Liver (tissue), 8 donors: ENCODE measurements at regions not wholly inside any gene's neighbourhood (a gene's known extent, or its start where the extent isn't known, plus 50 kb on each side); places are given as distances from the start of the nearest gene placed in this dataset.
"Not testable (repeated sequence)": the region's sequence is repeated elsewhere in the genome, so short reads cannot be mapped to it uniquely, and the experiment has no call there.

Experiments
- DNase-seq: peaks from one replicate; pipeline ENCODE4 v3.0.0-alpha.2; 2017; ENCODE audit warnings: low spot score
- H3K27ac ChIP-seq, 2 donors: one replicate each; pipeline ENCODE4 v1.7.0; 2013; ENCODE audit warnings: inconsistent platforms in 2 of 2, low read length in 2 of 2, control low read depth in 1 of 2, low read depth in 1 of 2, mild to moderate bottlenecking in 1 of 2
- H3K27me3 ChIP-seq, 4 donors: one replicate each; pipeline versions ENCODE4 v1.6.1 to v1.7.0; 2013; ENCODE audit warnings: low read length in 3 of 4, inconsistent platforms in 1 of 4, mild to moderate bottlenecking in 1 of 4, moderate library complexity in 1 of 4; ENCODE audit not compliant: control insufficient read depth in 4 of 4, insufficient read depth in 4 of 4
- H3K36me3 ChIP-seq, 4 donors: one replicate each; pipeline versions ENCODE4 v1.6.1 to v1.7.0; 2013; ENCODE audit warnings: low read length in 3 of 4, mild to moderate bottlenecking in 3 of 4, low read depth in 1 of 4, moderate library complexity in 1 of 4; ENCODE audit not compliant: control insufficient read depth in 4 of 4, insufficient read depth in 3 of 4
- H3K4me1 ChIP-seq, 4 donors: one replicate each; pipeline versions ENCODE4 v1.6.1 to v1.7.0; 2013; ENCODE audit warnings: low read length in 3 of 4, mild to moderate bottlenecking in 3 of 4, moderate library complexity in 1 of 4; ENCODE audit not compliant: control insufficient read depth in 4 of 4, insufficient read depth in 4 of 4
- H3K4me3 ChIP-seq, 3 donors: one replicate each; pipeline versions ENCODE4 v1.6.1 to v1.7.0; 2013; ENCODE audit warnings: low read length in 3 of 3, control low read depth in 1 of 3, low read depth in 1 of 3, mild to moderate bottlenecking in 1 of 3
- H3K9ac ChIP-seq, 2 donors: one replicate each; pipeline ENCODE4 v1.7.0; 2013; ENCODE audit warnings: low read length in 2 of 2, mild to moderate bottlenecking in 2 of 2, moderate library complexity in 2 of 2, control low read depth in 1 of 2, low read depth in 1 of 2
- H3K9me3 ChIP-seq, 4 donors: one replicate each; pipeline versions ENCODE4 v1.6.1 to v1.7.0; 2013; ENCODE audit warnings: low read length in 3 of 4; ENCODE audit not compliant: control insufficient read depth in 4 of 4
- CTCF ChIP-seq: fragments of 150-350 bp; IDR thresholded peaks from 2 replicates; pipeline ENCODE4 v1.5.1; 2017; ENCODE audit warnings: improper control_type of control experiment, low read depth, low read length; ENCODE audit not compliant: missing input control
- EGR1 ChIP-seq, 2 donors: IDR thresholded peaks; 2 replicates each; pipeline ENCODE4 v1.6.1; 2016 to 2018; ENCODE audit warnings: antibody characterized with exemption in 2 of 2, low read depth in 2 of 2
- FOXA1 ChIP-seq: IDR thresholded peaks from 2 replicates; pipeline ENCODE4 v1.6.1; 2016; ENCODE audit warnings: antibody characterized with exemption
- FOXA2 ChIP-seq: IDR thresholded peaks from 2 replicates; pipeline ENCODE4 v1.6.1; 2016; ENCODE audit warnings: antibody characterized with exemption
- GABPA ChIP-seq, 2 donors: IDR thresholded peaks in 1 of 2; conservative IDR thresholded peaks in 1 of 2; 2 replicates each; pipeline ENCODE4 v1.6.1; 2016; ENCODE audit warnings: antibody characterized with exemption in 2 of 2, mild to moderate bottlenecking in 1 of 2, moderate library complexity in 1 of 2
- HNF4A ChIP-seq, 2 donors: conservative IDR thresholded peaks; 2 replicates each; pipeline ENCODE4 v1.6.1; 2016; ENCODE audit warnings: antibody characterized with exemption in 2 of 2, mild to moderate bottlenecking in 2 of 2
- JUND ChIP-seq, 2 donors: IDR thresholded peaks; 2 replicates each; pipeline ENCODE4 v1.6.1; 2016; ENCODE audit warnings: antibody characterized with exemption in 2 of 2
- MAX ChIP-seq: IDR thresholded peaks from 2 replicates; pipeline ENCODE4 v1.6.1; 2016; ENCODE audit warnings: antibody characterized with exemption
- NR2F2 ChIP-seq: IDR thresholded peaks from 2 replicates; pipeline ENCODE4 v1.6.1; 2016; ENCODE audit warnings: antibody characterized with exemption
- RAD21 ChIP-seq, 2 donors: IDR thresholded peaks; 2 replicates each; pipeline ENCODE4 v1.6.1; 2016; ENCODE audit warnings: antibody characterized with exemption in 2 of 2, mild to moderate bottlenecking in 2 of 2
- RXRA ChIP-seq, 2 donors: IDR thresholded peaks; 2 replicates each; pipeline ENCODE4 v1.6.1; 2017 to 2018; ENCODE audit warnings: antibody characterized with exemption in 2 of 2, mild to moderate bottlenecking in 1 of 2
- TAF1 ChIP-seq: conservative IDR thresholded peaks from 2 replicates; pipeline ENCODE4 v1.6.1; 2016; ENCODE audit warnings: antibody characterized with exemption, mild to moderate bottlenecking
- YY1 ChIP-seq: IDR thresholded peaks from 2 replicates; pipeline ENCODE4 v1.6.1; 2016; ENCODE audit warnings: antibody characterized with exemption, mild to moderate bottlenecking
- WGBS: extraction: QIAGEN DNeasy Blood & Tissue Kit; methylation state at CpG from one replicate; pipeline ENCODE4 v1.1.7; 2013; 5-methylcytosine and 5-hydroxymethylcytosine counted together
- TF ChIP-seq, protein P1 (sequence below): IDR thresholded peaks from 2 replicates; pipeline ENCODE4 v1.6.1; 2016; ENCODE audit warnings: antibody characterized with exemption
- TF ChIP-seq, protein P2 (sequence below): IDR thresholded peaks from 2 replicates; pipeline ENCODE4 v1.6.1; 2016; ENCODE audit warnings: antibody characterized with exemption
- donor health status: healthy.
- donor health status: healthy.
- donor health status: healthy.
- donor health status: healthy.
- donor health status: healthy.

DNA sequence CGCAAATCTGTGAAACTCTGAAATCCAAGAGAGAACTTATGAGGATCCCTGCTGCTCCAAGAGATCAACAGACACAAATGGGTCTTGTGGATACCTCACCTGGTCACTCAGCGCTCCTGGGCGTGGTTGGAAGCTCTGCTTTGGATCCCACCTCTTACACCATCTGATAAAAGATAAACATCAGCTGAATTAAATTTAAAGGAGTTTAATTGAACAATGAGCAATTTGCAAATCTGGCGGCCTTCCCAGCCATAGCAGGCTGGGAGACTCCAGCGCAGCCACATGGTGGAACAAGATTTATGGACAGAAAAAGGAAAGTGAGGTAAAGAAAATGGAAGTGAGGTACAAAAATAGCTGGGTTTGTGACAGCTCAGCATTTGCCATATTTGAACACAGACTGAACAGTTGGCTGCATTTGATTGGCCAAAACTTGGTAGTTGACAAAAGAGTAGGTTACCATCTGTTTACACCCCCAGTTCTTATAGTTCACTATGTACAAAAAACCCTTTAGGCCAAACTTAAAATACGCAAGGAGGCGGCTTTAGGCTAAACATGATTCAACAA lies 437.3 kb upstream of the NDST3 start:
- TF ChIP-seq CTCF (no peak), RAD21 (IDR thresholded peaks at IDR 0.05) (no peak), TAF1 (no peak), FOXA1 (no peak), MAX (no peak), EGR1 (IDR thresholded peaks at IDR 0.05; ENCODE audit: low read depth in 2 of 2) (no peak), JUND (IDR thresholded peaks at IDR 0.05) (no peak)
- TF ChIP-seq, protein P1, sequence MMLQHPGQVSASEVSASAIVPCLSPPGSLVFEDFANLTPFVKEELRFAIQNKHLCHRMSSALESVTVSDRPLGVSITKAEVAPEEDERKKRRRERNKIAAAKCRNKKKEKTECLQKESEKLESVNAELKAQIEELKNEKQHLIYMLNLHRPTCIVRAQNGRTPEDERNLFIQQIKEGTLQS, result no peak
- no peak overlapping the region for H3K27ac ChIP-seq
- H3K9me3 ChIP-seq, result no peaks in the 10 kb centered on the region
- no peak overlapping the region for H3K9ac ChIP-seq
- no peaks in the 10 kb centered on the region for H3K27me3 ChIP-seq
- DNase-seq, result no peak
- no peak overlapping the region for H3K4me3 ChIP-seq
- no peaks in the 10 kb centered on the region for H3K36me3 ChIP-seq
- H3K4me1 ChIP-seq, result no peaks in the 10 kb centered on the region
- 84% methylated on average over 7 of the region's 7 CpGs for WGBS

DNA sequence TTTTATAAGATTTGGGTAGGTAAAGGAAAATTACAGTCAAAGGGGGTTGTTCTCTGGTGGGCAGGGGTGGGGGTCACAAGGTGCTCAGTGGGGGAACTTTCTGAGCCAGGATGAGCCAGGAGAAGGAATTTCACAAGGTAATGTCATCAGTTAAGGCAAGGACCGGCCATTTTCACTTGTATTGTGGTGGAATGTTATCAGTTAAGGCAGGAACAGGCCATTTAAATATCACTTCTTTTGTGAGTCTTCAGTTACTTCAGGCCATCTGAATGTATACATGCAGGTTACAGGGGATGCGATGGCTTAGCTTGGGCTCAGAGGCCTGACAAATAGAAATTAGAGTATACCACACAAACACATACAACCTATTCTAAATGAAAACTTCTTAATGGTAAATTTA lies 434.9 kb upstream of the NDST3 start:
- DNase-seq, H3K4me1 ChIP-seq, H3K36me3 ChIP-seq, H3K4me3 ChIP-seq, H3K9me3 ChIP-seq, H3K27ac ChIP-seq, H3K9ac ChIP-seq, H3K27me3 ChIP-seq: not testable (repeated sequence)
- WGBS, result 80% methylated on average over 2 of the region's 2 CpGs

GRCh38 chr4:117600936-117601335 lies 433.4 kb upstream of the NDST3 start:
- not testable (repeated sequence) for H3K4me3 ChIP-seq, DNase-seq, H3K27ac ChIP-seq, H3K27me3 ChIP-seq, H3K9me3 ChIP-seq, H3K36me3 ChIP-seq, H3K9ac ChIP-seq, H3K4me1 ChIP-seq
- 58% methylated on average over 4 of the region's 4 CpGs for WGBS

- H3K4me1 ChIP-seq, result no peaks in the 10 kb centered on the region
- 63% methylated on average over 1 of the region's 1 CpG for WGBS
- H3K27me3 ChIP-seq, result no peaks in the 10 kb centered on the region
Measured at GRCh38 chr4:117610706-117611308, 423.5 kb upstream of the NDST3 start.

More at GRCh38 chr4:117610706-117611308, 423.5 kb upstream of the NDST3 start:
- DNase-seq, result no peak
- TF ChIP-seq HNF4A (conservative IDR thresholded peaks at IDR 0.05), result no peak
- TF ChIP-seq, protein P1, result no peak
- no peak for TF ChIP-seq CTCF
- no peak for TF ChIP-seq RAD21 (IDR thresholded peaks at IDR 0.05)
- TF ChIP-seq FOXA1, result no peak
- TF ChIP-seq FOXA2, result no peak
- no peak for TF ChIP-seq RXRA (IDR thresholded peaks at IDR 0.05)
- TF ChIP-seq GABPA (IDR thresholded peaks at IDR 0.05 in 1 of 2, conservative IDR thresholded peaks at IDR 0.05 in 1 of 2), result no peak
- TF ChIP-seq YY1, result no peak
- TF ChIP-seq, protein P2, sequence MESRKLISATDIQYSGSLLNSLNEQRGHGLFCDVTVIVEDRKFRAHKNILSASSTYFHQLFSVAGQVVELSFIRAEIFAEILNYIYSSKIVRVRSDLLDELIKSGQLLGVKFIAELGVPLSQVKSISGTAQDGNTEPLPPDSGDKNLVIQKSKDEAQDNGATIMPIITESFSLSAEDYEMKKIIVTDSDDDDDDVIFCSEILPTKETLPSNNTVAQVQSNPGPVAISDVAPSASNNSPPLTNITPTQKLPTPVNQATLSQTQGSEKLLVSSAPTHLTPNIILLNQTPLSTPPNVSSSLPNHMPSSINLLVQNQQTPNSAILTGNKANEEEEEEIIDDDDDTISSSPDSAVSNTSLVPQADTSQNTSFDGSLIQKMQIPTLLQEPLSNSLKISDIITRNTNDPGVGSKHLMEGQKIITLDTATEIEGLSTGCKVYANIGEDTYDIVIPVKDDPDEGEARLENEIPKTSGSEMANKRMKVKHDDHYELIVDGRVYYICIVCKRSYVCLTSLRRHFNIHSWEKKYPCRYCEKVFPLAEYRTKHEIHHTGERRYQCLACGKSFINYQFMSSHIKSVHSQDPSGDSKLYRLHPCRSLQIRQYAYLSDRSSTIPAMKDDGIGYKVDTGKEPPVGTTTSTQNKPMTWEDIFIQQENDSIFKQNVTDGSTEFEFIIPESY, result no peak
- no peak for TF ChIP-seq NR2F2
- Histone ChIP-seq H3K9ac (no peak overlapping the region), H3K4me3 (no peak overlapping the region), H3K36me3 (no peaks in the 10 kb centered on the region), H3K27ac (no peak overlapping the region), H3K9me3 (peaks cover 0 to 3% (median 0%) of the 10 kb centered on the region in 4 donors)
